ENCODE measurements at regions not wholly inside any gene's neighbourhood (a gene's known extent, or its start where the extent isn't known, plus 50 kb on each side); places are given as distances from the start of the nearest gene placed in this dataset.

- no peak for DNase-seq (ENCODE audit: low read depth in 3 of 3)
These were observed 113.8 kb upstream of the FAM9B start for GRCh38 chrX:9147726-9148125.

GRCh38 chrX:9148615-9149399 is 114.9 kb upstream of the FAM9B start:
- DNase-seq (ENCODE audit: low read depth in 3 of 3) = no peak

GRCh38 chrX:9149501-9150245 is 115.7 kb upstream of the FAM9B start:
- DNase-seq (ENCODE audit: low read depth in 3 of 3) = no peak

- no peak for DNase-seq (ENCODE audit: low read depth in 3 of 3)
These were observed 117.9 kb upstream of the FAM9B start for GRCh38 chrX:9151772-9152307.

GRCh38 chrX:9153300-9153699 is 119.4 kb upstream of the FAM9B start:
- DNase-seq (ENCODE audit: low read depth in 3 of 3) = no peak

DNA sequence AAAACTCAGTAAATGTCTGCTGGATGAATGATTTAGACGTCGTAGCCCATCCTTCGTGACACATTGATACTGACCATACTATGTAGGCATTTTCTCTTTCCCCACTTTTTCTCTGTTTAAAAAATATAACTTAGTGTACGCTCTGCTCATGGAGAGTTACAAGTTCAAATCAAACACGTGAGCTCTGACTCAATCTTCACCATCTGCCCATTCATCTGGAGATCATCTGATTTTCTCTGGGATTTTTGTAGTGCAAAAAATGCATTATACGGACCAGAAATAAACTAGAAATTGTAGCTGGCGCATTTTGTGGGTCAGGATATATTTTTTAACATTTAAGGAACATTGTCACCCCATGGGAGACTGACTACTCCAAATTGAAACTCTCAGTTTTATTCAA is 124.7 kb upstream of the FAM9B start:
- DNase-seq (ENCODE audit: low read depth in 3 of 3) = no peak

DNA sequence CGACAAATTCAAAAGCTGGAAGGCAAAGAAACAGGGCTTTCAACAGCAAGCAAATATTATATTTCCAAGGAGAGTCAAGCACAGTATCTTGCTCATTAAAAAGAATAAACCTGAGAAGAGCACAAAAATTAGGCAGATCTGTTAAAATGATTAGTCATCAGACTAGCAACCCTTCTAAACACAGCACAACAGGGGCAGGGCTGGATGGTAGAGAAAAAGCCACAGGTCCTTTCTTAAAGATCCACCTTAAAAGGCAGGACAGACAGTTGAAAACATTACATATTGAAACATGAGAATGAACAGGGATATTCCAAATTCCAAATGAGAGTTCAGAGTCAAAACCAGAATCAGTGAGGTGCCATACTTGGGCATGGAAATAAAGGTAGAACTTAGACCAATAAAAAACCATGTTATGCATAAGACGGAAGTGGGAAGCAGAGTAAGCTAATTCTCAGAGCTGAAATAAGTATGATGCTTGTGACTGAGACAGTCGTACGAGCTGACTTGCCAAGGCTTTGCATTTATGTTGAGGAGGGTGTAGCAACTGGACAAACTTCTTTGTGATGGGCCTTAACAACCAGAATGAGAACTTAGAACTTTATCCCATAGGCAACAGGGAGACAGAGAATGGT is 126.9 kb upstream of the FAM9B start:
- DNase-seq (ENCODE audit: low read depth in 3 of 3) = no peak

DNA sequence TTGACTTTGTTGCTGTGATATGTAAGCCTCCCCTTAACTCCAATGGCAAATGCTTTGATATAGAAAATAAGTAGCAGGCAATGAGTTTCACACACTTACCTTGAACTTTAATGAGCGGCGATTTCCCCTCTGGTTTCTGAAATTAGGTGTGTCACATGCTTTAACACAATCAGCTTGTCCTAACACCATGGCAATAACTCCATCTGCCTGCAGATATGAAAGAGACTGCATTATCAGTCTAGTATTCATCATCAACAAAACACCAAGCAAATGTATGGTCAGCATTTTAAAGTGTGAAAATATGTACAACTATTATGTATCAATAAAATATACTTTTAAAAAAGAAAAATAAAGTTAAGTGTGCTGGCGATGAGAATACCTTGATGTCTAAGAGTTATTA is 128.8 kb upstream of the FAM9B start:
- DNase-seq (ENCODE audit: low read depth in 3 of 3) = no peak

- no peak for DNase-seq (ENCODE audit: low read depth in 3 of 3)
These were observed 129.3 kb upstream of the FAM9B start for GRCh38 chrX:9163214-9163709.

DNA sequence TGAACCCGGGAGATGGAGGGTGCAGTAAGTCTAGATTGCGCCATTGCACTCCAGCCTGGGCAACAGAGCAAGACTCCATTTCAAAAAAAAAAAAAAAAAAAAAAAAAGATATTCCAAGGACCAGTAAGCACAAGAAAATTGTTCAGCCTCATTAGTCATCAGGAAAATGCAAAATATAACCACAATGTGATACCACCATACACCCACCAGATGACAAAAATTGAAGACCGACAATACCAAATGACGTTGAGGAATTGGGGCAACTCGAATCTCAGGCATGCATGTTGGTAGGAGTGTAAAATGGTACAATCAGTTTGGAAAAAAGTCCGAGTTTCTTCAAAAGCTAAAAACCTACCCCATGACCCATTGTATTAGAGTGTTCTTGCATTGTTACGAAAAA is 130.2 kb upstream of the FAM9B start:
- DNase-seq (ENCODE audit: low read depth in 3 of 3) = no peak

DNA sequence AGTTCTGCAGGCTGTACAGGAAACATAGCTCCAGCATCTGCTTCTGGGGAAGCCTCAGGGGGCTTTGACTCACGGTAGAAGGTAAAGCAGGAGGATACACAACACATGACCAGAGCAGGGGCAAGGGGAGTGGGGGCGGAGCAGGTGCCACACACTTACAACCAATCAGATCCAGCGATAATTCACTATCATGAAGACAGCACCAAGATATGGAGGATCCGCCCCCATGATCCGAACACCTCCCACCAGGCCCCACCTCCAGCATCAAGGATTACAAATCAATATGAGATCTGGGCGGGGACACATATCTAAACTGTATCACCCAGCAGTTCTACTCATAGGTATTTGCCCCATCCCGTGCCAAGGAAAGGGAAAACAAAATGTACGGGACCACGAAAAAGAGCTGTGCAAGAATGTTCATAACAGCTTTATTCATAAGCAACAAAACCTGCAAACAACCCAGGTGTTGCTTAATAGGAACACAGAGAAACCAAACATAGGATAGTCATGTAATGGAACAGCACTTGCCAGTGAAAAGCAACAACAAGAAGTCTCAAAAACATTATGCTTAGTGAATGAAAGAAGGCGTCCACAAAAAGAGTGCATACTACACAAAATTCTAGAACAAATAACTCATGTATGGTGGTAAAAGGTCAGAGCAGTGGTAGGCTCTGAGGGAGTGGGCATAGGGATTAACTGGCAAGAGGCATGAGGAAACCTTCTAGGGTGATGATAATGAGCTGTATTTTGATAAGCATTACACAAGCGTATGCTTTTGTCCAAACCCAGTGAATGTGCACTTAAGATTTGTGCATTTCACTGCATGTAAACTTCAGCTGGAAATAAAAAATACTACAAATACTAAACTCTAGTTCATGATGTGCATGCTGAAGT is 130.9 kb upstream of the FAM9B start:
- DNase-seq (ENCODE audit: low read depth in 3 of 3) = no peak

DNA sequence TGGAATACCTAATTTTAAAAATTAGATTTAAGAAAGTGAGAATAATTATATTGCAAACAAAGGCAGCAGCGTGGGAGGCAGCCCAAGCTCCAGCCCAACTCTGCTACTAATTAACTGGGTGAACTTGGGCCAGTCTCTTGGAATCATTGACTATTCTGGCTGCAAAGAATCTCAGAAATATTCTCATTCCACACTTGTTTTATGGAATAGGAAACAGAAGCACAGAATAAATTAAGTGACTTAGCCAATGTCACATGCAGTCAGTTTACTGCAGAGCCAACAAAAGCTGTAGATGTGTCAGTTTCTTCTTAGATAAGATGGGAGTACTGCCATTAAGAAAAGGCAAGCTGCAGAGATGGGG is 132.6 kb upstream of the FAM9B start:
- DNase-seq (ENCODE audit: low read depth in 3 of 3) = no peak

DNA sequence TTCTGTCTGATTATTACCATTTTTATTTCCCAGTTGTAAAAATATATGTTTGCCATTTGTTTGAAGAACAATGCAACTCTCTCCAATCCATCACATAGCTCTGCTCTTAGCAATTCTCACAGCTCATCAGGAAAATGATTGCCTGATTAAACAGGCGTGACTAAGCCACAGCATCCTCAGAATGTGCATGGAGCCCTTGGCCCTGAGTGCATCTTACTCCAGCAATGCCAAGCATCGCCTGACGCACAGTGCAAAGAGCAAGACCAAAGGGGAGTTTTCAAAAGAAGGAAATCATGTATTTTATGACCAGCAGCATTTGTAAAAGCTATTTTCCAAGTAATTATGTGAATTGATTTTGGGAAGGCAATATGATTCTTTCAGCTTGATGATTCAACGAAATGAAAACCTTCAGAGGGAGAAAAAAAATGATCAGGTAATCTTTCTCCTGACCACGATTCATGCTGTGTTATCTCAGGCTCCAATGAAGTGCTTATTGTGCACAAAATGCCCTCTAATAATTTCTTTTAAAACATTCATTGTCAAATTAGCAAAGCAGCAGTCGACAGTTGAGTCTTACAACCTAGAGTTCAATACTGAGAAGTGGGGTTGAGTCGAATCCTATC is 138.0 kb upstream of the FAM9B start:
- DNase-seq (ENCODE audit: low read depth in 3 of 3) = no peak

DNA sequence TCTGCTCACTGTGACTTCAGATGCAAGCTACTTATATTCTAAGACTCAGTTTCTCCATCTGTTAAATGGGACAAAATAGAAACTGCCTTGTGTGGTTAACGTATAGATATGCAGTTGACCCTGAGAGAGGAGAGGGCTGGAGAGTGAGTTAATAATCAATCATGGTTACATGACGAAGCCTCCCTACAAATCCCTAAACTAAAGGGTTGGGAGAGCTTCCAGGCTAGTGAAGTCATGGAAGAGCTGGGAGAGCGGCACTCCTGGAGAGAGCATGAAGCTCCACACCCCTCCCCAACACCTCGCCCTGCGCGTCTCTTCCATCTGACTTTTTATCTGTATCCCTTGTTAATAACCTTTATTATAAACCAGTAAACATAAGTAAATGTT is 138.5 kb upstream of the FAM9B start:
- no peak for DNase-seq (ENCODE audit: low read depth in 3 of 3)

DNA sequence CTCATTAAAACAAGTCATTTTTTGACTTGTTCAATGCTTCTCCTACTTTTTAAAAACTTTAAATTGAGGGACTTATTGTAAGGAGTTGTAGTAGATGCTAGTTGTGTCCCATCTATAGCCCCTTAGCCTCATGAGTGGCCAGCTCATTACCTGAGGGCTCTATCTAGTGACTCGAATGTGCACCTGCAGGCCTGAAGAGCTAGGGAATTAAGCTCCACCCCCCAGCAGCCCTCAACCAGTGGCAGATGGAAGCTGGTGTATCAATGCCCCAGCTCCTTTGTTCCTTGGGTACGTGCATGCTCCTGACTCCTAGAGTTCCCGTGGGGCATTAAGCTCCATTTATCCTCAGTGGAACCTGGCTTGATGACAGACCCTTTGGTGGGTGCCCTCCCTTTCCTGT is 146.7 kb upstream of the FAM9B start:
- no peak for DNase-seq (ENCODE audit: low read depth in 3 of 3)

- no peak for DNase-seq (ENCODE audit: low read depth in 3 of 3)
These were observed 148.1 kb upstream of the FAM9B start for GRCh38 chrX:9182041-9182440.

DNA sequence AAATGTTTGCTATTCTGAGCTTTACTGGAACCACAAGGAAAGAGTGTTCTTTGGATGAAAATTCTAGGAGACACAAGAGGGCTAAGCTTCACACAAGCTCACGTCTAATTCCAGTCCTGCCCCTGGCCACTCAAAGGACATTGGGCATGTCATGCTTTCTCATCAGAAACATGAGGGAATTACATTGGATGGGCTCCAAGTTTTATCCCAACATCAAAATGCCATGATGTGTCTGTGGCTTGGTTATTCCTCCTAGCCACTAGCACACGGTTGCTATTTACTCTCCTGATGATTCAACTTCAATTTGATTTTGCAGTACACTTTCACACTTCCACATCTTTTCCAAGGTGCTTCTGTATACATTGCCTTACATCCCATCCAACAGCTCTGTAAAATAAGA is 149.6 kb upstream of the FAM9B start:
- DNase-seq (ENCODE audit: low read depth in 3 of 3) = no peak

DNA sequence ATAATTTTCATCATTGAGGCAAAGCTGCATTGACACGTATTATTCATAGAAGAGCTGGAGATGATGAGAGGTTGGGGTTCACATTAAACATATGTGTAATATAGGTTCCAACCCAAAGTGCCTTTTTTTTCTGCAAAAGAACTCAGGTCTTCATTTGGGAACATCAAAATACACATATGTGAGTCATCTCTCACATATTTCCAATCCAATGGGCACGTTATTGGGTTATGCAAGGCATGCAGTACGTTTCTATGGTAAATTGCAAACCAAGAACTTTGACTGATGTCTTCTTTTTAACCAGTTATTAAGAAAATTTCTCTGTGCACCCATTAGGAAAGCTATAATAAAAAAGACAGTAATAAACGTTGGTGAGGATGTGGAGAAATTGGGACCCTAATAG is 150.3 kb upstream of the FAM9B start:
- DNase-seq (ENCODE audit: low read depth in 3 of 3) = no peak

- DNase-seq (ENCODE audit: low read depth in 3 of 3) = no peak
These were observed 154.2 kb upstream of the FAM9B start for GRCh38 chrX:9188117-9188516.

DNA sequence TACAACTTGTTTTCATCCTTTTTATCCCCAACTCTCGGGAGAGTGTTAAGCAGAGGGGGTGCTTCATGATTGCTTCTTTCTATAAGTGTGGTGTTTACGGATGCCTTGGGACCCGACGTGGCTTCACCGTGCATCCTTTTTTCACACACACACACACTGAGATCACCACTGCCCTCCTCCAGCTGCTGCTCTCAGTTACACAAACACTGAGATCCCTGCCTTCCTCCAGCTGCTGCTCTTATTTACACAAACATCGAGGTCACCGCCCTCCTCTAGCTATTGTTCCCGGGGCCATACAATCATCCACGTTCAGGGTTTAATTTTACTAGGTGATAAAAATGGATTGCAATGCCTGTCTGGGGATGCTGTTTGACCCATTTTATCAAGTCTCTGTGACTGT is 155.4 kb upstream of the FAM9B start:
- DNase-seq (ENCODE audit: low read depth in 3 of 3) = no peak

DNA sequence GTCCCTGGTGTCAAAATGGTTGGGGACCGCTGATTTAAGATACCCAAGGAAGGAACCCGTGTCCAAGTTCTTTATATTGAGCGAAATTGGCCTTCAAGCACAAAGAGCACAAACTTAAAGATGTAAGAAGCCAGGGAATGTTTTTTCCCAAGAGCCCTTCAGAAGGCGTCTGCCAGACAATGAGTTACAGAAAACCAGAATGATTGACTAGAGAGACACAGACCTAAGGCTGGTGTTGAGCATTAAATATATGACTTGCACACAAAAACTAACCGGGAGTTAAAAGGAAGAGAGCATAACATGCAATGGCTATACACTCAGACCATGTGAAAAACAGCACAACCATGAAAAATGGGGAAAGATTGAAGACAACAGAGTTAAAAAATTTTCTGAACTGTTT is 157.5 kb upstream of the FAM9B start:
- no peak for DNase-seq (ENCODE audit: low read depth in 3 of 3)
